GM13977 (cell line): ENCODE measurements at regions not wholly inside any gene's neighbourhood (a gene's known extent, or its start where the extent isn't known, plus 50 kb on each side); places are given as distances from the start of the nearest gene placed in this dataset.
"Not testable (repeated sequence)": the region's sequence is repeated elsewhere in the genome, so short reads cannot be mapped to it uniquely, and the experiment has no call there.

Experiments
- DNase-seq: peaks from one replicate; pipeline ENCODE4 v3.0.0; 2012; ENCODE audit warnings: low spot score
- in situ Hi-C: fragments of 300-500 bp; cut with MboI; formaldehyde crosslinking; loops from one replicate; pipeline ENCODE4 v1.12.0; 2022; ENCODE audit warnings: low sequenced_read_pairs, low pct_unique_long_range_greater_than_20kb, mixed read lengths, inconsistent platforms; ENCODE audit not compliant: unreplicated experiment
- TF ChIP-seq, protein P1 (sequence below): IDR thresholded peaks from 2 replicates; pipeline ENCODE4 v1.5.1; 2012; ENCODE audit warnings: mild to moderate bottlenecking, control low read depth; ENCODE audit not compliant: insufficient read depth; ENCODE audit errors: extremely low read depth, missing control alignments

DNA sequence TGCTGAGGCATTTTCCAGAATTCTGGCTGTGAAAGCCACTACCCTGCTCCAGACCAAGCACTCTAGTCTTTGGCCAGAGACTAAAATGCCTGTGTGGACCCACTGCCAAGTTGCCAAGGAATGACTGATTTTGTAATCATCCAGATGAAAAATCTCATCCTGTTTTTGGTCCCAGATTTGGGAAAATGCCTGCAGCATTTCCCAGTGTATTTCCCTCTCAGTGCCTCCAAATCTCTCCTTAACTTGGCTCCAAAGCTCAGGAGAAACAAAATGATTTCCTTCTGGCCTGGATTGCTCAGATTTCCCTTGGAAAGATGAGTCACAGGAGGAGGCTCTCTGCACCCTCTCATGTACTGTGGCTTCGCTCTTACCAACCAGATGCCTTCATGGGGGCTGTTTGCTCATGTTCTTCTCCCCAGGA, 335.2 kb upstream of the TARS1 start:
- no peak for DNase-seq
- in situ Hi-C loops = no loop called here
- TF ChIP-seq, protein P1, sequence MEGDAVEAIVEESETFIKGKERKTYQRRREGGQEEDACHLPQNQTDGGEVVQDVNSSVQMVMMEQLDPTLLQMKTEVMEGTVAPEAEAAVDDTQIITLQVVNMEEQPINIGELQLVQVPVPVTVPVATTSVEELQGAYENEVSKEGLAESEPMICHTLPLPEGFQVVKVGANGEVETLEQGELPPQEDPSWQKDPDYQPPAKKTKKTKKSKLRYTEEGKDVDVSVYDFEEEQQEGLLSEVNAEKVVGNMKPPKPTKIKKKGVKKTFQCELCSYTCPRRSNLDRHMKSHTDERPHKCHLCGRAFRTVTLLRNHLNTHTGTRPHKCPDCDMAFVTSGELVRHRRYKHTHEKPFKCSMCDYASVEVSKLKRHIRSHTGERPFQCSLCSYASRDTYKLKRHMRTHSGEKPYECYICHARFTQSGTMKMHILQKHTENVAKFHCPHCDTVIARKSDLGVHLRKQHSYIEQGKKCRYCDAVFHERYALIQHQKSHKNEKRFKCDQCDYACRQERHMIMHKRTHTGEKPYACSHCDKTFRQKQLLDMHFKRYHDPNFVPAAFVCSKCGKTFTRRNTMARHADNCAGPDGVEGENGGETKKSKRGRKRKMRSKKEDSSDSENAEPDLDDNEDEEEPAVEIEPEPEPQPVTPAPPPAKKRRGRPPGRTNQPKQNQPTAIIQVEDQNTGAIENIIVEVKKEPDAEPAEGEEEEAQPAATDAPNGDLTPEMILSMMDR = no peak

DNA sequence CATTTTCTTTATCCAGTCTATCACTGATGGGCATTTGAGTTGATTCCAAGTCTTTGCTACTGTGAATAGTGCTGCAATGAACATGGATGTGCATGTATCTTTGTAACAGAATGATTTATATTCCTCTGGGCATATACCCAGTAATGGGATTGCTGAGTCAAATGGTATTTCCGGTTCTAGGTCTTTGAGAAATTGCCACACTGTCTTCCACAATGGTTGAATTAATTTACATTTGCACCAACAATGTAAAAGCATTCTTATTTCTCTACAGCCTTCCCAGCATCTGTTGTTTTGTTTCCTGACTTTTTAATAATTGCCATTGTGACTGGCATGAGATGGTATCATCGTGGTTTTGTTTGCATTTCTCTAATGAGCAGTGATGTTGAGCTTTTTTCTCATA, 330.3 kb upstream of the TARS1 start:
- DNase-seq, in situ Hi-C loops: not testable (repeated sequence)

DNA sequence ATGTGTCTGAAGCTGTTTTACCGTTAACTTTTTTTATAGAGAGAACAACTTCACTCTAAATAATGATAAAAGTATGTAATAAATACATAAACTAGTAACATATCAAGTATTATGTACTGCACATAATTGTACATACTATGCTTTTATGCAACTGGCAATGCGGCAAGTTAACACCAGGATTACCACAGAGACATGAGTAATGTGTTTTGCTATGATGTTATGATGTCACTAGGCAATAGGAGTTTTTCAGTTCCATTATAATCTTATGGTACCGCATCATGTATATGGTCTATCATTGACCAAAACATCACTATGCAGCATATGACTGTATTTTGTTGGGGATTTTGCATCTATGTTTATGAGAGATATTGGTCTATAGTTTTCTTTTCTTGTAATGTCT, 326.4 kb upstream of the TARS1 start:
- in situ Hi-C loops = no loop called here
- TF ChIP-seq, protein P1 = no peak
- DNase-seq = no peak

DNA sequence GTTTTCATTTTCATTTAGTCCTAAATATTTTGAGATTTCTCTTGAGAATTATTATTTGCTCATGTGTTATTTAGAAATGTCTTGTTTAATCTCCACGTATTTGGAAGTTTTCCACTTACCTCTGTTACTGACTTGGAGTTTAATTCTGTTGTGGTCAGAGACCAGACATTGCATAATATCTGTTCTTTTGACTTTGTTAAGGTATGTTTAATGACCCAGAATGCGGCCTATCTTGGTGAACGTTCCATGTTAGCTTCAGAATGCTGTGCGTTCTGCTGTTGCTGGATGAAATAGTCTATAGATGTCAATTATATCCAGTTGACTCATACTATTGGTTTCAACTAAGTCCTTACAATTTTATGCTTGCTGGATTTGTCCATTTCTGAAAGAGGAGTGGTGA, 325.3 kb upstream of the TARS1 start:
- DNase-seq = no peak
- in situ Hi-C loops = no loop called here

DNA sequence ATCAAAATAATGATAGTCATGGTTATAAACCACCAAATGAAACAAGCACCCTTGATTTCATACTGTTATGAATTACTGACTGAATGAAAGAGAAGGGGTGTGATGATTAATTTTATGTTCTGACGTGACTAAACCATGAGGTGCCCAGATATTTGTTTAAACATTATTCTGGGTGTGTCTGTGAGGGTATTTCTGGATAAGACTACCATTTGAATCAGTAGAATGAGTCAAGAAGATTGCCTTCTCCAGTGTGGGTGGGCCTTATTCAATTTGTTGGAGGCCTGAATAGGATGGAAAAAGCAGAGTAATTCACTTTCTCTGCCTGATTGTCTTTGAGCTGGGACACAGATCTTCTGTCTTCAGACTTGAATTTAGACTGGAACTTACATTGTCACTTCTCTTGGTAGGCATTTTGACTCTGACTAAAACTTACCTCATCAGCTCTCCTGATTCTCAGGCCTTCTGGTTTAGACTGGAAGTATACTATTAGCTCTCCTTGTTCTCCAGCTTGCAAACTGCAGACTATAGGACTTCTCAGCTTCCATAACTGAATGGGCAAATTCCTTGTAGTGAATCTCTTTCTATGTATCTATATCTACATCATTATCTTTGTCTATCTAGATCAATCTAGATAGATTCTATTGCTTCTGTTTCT, 321.9 kb upstream of the TARS1 start:
- in situ Hi-C loops = no loop called here
- no peak for DNase-seq

More for the DNA sequence above, 325.3 kb upstream of the TARS1 start:
- TF ChIP-seq, protein P1 = no peak

DNA sequence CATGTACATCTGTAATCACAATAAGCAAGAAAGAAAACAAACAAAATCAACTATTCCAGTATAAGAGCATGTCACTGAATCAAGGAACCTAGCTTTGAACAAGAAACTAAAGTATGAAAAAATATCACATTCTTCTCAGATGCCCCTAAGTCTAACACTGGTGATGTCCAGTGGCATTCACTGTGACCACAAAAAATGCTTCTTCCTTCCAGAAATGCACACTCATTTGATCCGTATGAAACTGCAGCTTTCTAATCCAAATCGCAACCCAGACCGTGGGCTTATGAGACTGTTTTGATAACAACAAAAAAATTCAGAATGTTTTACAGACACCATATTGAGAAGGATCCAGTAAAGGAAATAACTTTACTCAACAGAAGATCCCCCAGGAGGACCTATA, 320.1 kb upstream of the TARS1 start:
- TF ChIP-seq, protein P1 = no peak
- no peak for DNase-seq
- in situ Hi-C loops = no loop called here

More for the DNA sequence above, 321.9 kb upstream of the TARS1 start:
- TF ChIP-seq, protein P1 = no peak

DNA sequence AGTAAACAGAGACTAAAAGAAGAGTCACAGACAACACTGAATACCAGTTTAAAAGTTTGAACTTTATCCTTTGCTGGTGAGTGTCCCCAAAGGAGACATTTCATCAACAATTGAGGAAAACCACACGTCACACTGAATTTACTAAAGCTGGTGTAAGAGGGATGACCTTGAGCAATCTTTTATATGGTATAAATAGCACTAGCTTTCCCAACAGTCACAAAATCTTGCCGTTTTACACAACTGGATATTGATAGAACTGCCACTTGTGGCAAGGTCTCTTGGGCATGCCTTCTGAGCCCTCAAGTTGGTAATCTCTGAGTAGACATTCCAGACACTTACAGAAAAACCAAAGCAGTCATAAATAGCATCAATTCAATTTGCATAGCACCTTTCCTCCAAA, 311.5 kb upstream of the TARS1 start:
- DNase-seq = no peak
- in situ Hi-C loops = no loop called here
- TF ChIP-seq, protein P1 = no peak
